Mesenchymal stem cell (in vitro differentiated cells and primary cell): ENCODE measurements at regions not wholly inside any gene's neighbourhood (a gene's known extent, or its start where the extent isn't known, plus 50 kb on each side); places are given as distances from the start of the nearest gene placed in this dataset.
"Not testable (repeated sequence)": the region's sequence is repeated elsewhere in the genome, so short reads cannot be mapped to it uniquely, and the experiment has no call there.

ENCODE experiments used
- DNase-seq: peaks from one replicate; pipeline ENCODE4 v3.0.0-alpha.2; 2013
- H2AFZ ChIP-seq: one replicate; pipeline ENCODE4 v1.6.1; 2013; ENCODE audit warnings: low read depth, mild to moderate bottlenecking, control low read depth, inconsistent platforms, low read length, moderate library complexity
- H2AK5ac ChIP-seq: 2 replicates; pipeline ENCODE4 v1.6.1; 2013; ENCODE audit warnings: low read length, moderate library complexity, mild to moderate bottlenecking, inconsistent platforms; ENCODE audit not compliant: severe bottlenecking
- H2BK120ac ChIP-seq: one replicate; pipeline ENCODE4 v1.6.1; 2013; ENCODE audit warnings: low read depth, mild to moderate bottlenecking, inconsistent platforms, low read length, moderate library complexity
- H2BK12ac ChIP-seq, 2 experiments: one replicate each; pipeline ENCODE4 v1.6.1; 2013; ENCODE audit warnings: inconsistent platforms in 2 of 2, low read length in 2 of 2, mild to moderate bottlenecking in 2 of 2, moderate library complexity in 2 of 2, control low read depth in 1 of 2
- H2BK15ac ChIP-seq: one replicate; pipeline ENCODE4 v1.6.1; 2013; ENCODE audit warnings: mild to moderate bottlenecking, low read depth, inconsistent platforms; ENCODE audit not compliant: poor library complexity, severe bottlenecking
- H2BK5ac ChIP-seq: 2 replicates; pipeline ENCODE4 v1.6.1; 2013; ENCODE audit warnings: low read depth, mild to moderate bottlenecking, low read length, control low read depth, inconsistent platforms; ENCODE audit not compliant: poor library complexity, severe bottlenecking
- H3K14ac ChIP-seq, 2 experiments: one replicate each; pipeline ENCODE4 v1.6.1; 2013; ENCODE audit warnings: inconsistent platforms in 2 of 2, low read length in 2 of 2, control low read depth in 1 of 2, mild to moderate bottlenecking in 1 of 2, moderate library complexity in 1 of 2
- H3K18ac ChIP-seq, 2 experiments: one replicate each; pipeline ENCODE4 v1.6.1; 2013; ENCODE audit warnings: inconsistent platforms in 2 of 2, low read length in 2 of 2, control low read depth in 1 of 2, low read depth in 1 of 2, mild to moderate bottlenecking in 1 of 2
- H3K23ac ChIP-seq, 2 experiments: one replicate each; pipeline ENCODE4 v1.6.1; 2013; ENCODE audit warnings: inconsistent platforms in 2 of 2, low read length in 2 of 2, mild to moderate bottlenecking in 2 of 2, moderate library complexity in 2 of 2, control low read depth in 1 of 2
- H3K27ac ChIP-seq: 2 replicates; pipeline ENCODE4 v1.5.1; 2013; ENCODE audit warnings: mild to moderate bottlenecking, moderate library complexity, low read length, control low read depth, inconsistent platforms; ENCODE audit not compliant: poor library complexity, severe bottlenecking
- H3K27me3 ChIP-seq, 2 experiments: 2 replicates each; pipeline versions ENCODE4 v1.6.1 to v1.7.0; 2013; ENCODE audit warnings: low read length in 2 of 2, mild to moderate bottlenecking in 2 of 2, moderate library complexity in 2 of 2, control low read depth in 1 of 2, inconsistent platforms in 1 of 2; ENCODE audit not compliant: control insufficient read depth in 1 of 2, insufficient read depth in 1 of 2
- H3K36me3 ChIP-seq, 2 experiments: 2 replicates each; pipeline versions ENCODE4 v1.6.1 to v1.7.0; 2013; ENCODE audit warnings: low read length in 2 of 2, control low read depth in 1 of 2, inconsistent platforms in 1 of 2, low read depth in 1 of 2, mild to moderate bottlenecking in 1 of 2; ENCODE audit not compliant: insufficient read depth in 2 of 2, control insufficient read depth in 1 of 2
- H3K4ac ChIP-seq, 2 experiments: one replicate each; pipeline ENCODE4 v1.6.1; 2013; ENCODE audit warnings: inconsistent platforms in 2 of 2, low read length in 2 of 2, mild to moderate bottlenecking in 2 of 2, moderate library complexity in 2 of 2, control low read depth in 1 of 2, low read depth in 1 of 2
- H3K4me1 ChIP-seq: 2 replicates; pipeline ENCODE4 v1.6.1; 2013; ENCODE audit warnings: low read depth, low read length, control low read depth; ENCODE audit not compliant: control insufficient read depth, insufficient read depth
- H3K4me2 ChIP-seq: 2 replicates; pipeline ENCODE4 v1.6.1; 2013; ENCODE audit warnings: low read length, mild to moderate bottlenecking, inconsistent platforms; ENCODE audit not compliant: poor library complexity, severe bottlenecking
- H3K4me3 ChIP-seq, 2 experiments: 2 replicates each; pipeline versions ENCODE4 v1.5.1 to v1.7.0; 2013; ENCODE audit warnings: low read length in 2 of 2, mild to moderate bottlenecking in 2 of 2, control low read depth in 1 of 2, low read depth in 1 of 2; ENCODE audit not compliant: insufficient read depth in 1 of 2
- H3K79me1 ChIP-seq: replicated peaks from 2 replicates; pipeline ENCODE4 v1.6.1; 2013; ENCODE audit warnings: mild to moderate bottlenecking, control low read depth, low read length, inconsistent platforms; ENCODE audit not compliant: poor library complexity, severe bottlenecking
- H3K9ac ChIP-seq: 2 replicates; pipeline ENCODE4 v1.7.0; 2013; ENCODE audit warnings: mild to moderate bottlenecking, low read length, moderate library complexity
- H3K9me3 ChIP-seq: 2 replicates; pipeline ENCODE4 v1.7.0; 2013; ENCODE audit warnings: mild to moderate bottlenecking, low read length; ENCODE audit not compliant: control insufficient read depth
- H4K8ac ChIP-seq: one replicate; pipeline ENCODE4 v1.6.1; 2013; ENCODE audit warnings: inconsistent platforms, mild to moderate bottlenecking, low read length, moderate library complexity
- H4K91ac ChIP-seq: one replicate; pipeline ENCODE4 v1.6.1; 2013; ENCODE audit warnings: mild to moderate bottlenecking, low read length, inconsistent platforms
- WGBS: methylation state at CpG from one replicate; pipeline ENCODE4 v1.1.7; 2013; ENCODE audit warnings: mixed read lengths; 5-methylcytosine and 5-hydroxymethylcytosine counted together

DNA sequence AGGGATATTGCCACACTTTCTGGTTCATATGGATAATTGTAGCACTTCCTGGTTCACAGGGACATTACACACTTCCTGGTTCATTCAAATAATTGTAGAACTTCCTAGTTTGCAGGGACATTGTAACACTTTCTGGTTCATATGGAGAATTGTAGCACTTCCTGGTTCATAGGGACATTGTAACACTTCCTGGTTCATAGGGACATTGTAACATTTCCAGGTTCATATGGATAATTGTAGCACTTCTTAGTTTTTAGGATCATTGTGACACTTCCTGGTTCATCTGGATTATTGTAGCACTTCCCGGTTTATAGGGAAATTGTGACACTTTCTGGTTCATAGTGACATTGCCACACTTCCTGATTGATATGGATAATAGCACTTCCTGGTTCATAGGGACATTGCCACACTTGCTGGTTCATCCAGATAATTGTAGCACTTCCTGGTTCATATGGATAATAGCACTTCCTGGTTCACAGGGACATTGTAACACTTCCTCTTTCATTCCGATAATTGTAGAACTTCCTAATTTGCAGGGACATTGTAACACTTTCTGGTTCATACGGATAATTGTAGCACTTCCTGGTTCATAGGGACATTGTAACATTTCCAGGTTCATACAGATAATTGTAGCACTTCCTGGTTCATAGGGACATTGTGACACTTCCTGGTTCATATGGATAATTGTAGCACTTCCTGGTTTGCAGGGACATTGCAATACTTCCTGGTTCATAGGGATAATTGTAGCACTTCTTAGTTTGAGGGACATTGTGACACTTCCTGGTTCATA lies 59.2 kb upstream of the CD99 start:
- no peak overlapping the region for H3K9ac ChIP-seq
- no peak overlapping the region for H4K8ac ChIP-seq
- no peak overlapping the region for H4K91ac ChIP-seq
- H3K4me3 ChIP-seq, result no peak overlapping the region
- H2BK12ac ChIP-seq, result no peak overlapping the region
- DNase-seq, result no peak
- no peak overlapping the region for H3K18ac ChIP-seq
- H3K27ac ChIP-seq, result no peak overlapping the region
- H3K27me3 ChIP-seq, result no peaks in the 10 kb centered on the region
- H2BK5ac ChIP-seq, result no peak overlapping the region
- H3K23ac ChIP-seq, result no peak overlapping the region
- H2AFZ ChIP-seq, result no peak overlapping the region
- no peak overlapping the region for H3K4ac ChIP-seq
- no peak overlapping the region for H3K14ac ChIP-seq
- no peaks in the 10 kb centered on the region for H3K79me1 ChIP-seq
- H3K4me1 ChIP-seq, result no peaks in the 10 kb centered on the region
- H3K36me3 ChIP-seq, result peaks cover 4 to 30% of the 10 kb centered on the region in 2 experiments
- no peak overlapping the region for H2AK5ac ChIP-seq
- no peak overlapping the region for H2BK120ac ChIP-seq
- H3K9me3 ChIP-seq, result peaks cover 25% of the 10 kb centered on the region
- H3K4me2 ChIP-seq, result no peak overlapping the region
- no peak overlapping the region for H2BK15ac ChIP-seq
- 0% methylated on average over 1 of the region's 3 CpGs for WGBS

DNA sequence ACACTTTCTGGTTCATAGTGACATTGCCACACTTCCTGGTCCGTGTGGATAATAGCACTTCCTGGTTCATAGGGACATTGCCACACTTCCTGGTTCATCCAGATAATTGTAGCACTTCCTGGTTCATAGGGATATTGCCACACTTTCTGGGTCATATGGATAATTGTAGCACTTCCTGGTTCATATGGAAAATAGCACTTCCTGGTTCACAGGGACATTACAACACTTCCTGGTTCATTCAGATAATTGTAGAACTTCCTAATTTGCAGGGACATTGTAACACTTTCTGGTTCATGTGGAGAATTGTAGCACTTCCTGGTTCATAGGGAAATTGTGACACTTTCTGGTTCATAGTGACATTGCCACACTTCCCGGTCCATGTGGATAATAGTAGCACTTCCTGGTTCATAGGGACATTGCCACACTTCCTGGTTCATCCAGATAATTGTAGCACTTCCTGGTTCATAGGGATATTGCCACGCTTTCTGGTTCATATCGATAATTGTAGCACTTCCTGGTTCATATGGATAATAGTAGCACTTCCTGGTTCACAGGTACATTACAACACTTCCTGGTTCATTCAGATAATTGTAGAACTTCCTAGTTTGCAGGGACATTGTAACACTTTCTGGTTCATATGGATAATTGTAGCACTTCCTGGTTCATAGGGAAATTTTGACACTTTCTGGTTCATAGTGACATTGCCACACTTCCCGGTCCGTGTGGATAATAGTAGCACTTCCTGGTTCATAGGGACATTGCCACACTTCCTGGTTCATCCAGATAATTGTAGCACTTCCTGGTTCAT lies 60.0 kb upstream of the CD99 start:
- 95% methylated on average over 6 of the region's 6 CpGs for WGBS
- Histone ChIP-seq H3K36me3 (peaks cover 8 to 38% of the 10 kb centered on the region in 2 experiments), H3K9me3 (peaks cover 25% of the 10 kb centered on the region)
- not testable (repeated sequence) for H3K4me1 ChIP-seq, H2AK5ac ChIP-seq, H3K4me2 ChIP-seq, H4K8ac ChIP-seq, H2AFZ ChIP-seq, H4K91ac ChIP-seq, H3K27ac ChIP-seq, H3K4ac ChIP-seq, H3K14ac ChIP-seq, H3K79me1 ChIP-seq, H3K27me3 ChIP-seq, H3K18ac ChIP-seq, H2BK120ac ChIP-seq, H3K23ac ChIP-seq, H2BK15ac ChIP-seq, DNase-seq, H2BK12ac ChIP-seq, H2BK5ac ChIP-seq, H3K4me3 ChIP-seq, H3K9ac ChIP-seq

GRCh38 chrX:2630008-2630934 lies 60.8 kb upstream of the CD99 start:
- not testable (repeated sequence) for H3K27ac ChIP-seq, H2AFZ ChIP-seq, H2BK5ac ChIP-seq, H3K4me3 ChIP-seq, H3K18ac ChIP-seq, H3K4me1 ChIP-seq, H2BK15ac ChIP-seq, H3K27me3 ChIP-seq, H3K14ac ChIP-seq, H2BK12ac ChIP-seq, H3K9ac ChIP-seq, H3K4me2 ChIP-seq, H3K79me1 ChIP-seq, H2BK120ac ChIP-seq, H2AK5ac ChIP-seq, DNase-seq, H3K23ac ChIP-seq, H3K4ac ChIP-seq, H4K91ac ChIP-seq
- 98% methylated on average over 5 of the region's 5 CpGs for WGBS
- peaks cover 8 to 41% of the 10 kb centered on the region in 2 experiments for H3K36me3 ChIP-seq
- H3K9me3 ChIP-seq, result peaks cover 25% of the 10 kb centered on the region
- H4K8ac ChIP-seq, result peak overlapping the region; percentile 32
